Body of pancreas (tissue), 4 donors: ENCODE measurements at regions not wholly inside any gene's neighbourhood (a gene's known extent, or its start where the extent isn't known, plus 50 kb on each side); places are given as distances from the start of the nearest gene placed in this dataset.

Source experiments
- ATAC-seq: fragments of 150-250 bp; one replicate; pipeline ENCODE4 v1.9.1; 2016
- DNase-seq, 4 donors: peaks; one replicate each; pipeline ENCODE4 v3.0.0-alpha.2; 2019
- H3K27ac ChIP-seq, 4 donors: fragments of 200-600 bp; sonication (generic); 1 replicate in 3 of 4; 2 replicates in 1 of 4; pipeline versions ENCODE4 v1.5.1 to v1.6.1; 2016 to 2019; ENCODE audit warnings: mild to moderate bottlenecking in 1 of 4, mixed read lengths in 1 of 4, moderate library complexity in 1 of 4
- H3K27me3 ChIP-seq, 2 donors: fragments of 200-600 bp; sonication (generic); one replicate each; pipeline ENCODE4 v1.6.0; 2016; ENCODE audit warnings: mild to moderate bottlenecking in 1 of 2
- H3K36me3 ChIP-seq, 2 donors: fragments of 200-600 bp; sonication (generic); replicated peaks in 1 of 2; 2 replicates each; pipeline ENCODE4 v1.5.1; 2016; ENCODE audit warnings: low read depth in 2 of 2; ENCODE audit not compliant: insufficient read depth in 1 of 2
- H3K4me1 ChIP-seq: fragments of 200-600 bp; sonication (generic); one replicate; pipeline ENCODE4 v1.6.0; 2016
- H3K4me3 ChIP-seq, 2 donors: fragments of 200-600 bp; sonication (generic); 1 replicate in 1 of 2; 2 replicates in 1 of 2; pipeline ENCODE4 v1.5.1; 2016 to 2019
- H3K9me3 ChIP-seq, 3 donors: fragments of 200-600 bp; sonication (generic); 1 replicate in 2 of 3; 2 replicates in 1 of 3; pipeline ENCODE4 v1.5.1; 2016
- CTCF ChIP-seq, 7 experiments: fragments of 450-650 bp in 4 of 7; fragments of 200-600 bp in 3 of 7; sonication (generic) in 3 of 7; IDR thresholded peaks; one replicate each; pipeline ENCODE4 v1.5.1; 2016 to 2019; ENCODE audit warnings: antibody characterized with exemption in 7 of 7
- POLR2A ChIP-seq, 3 donors: fragments of 450-650 bp; IDR thresholded peaks; one replicate each; pipeline ENCODE4 v1.6.1; 2016; ENCODE audit warnings: antibody characterized with exemption in 3 of 3, mild to moderate bottlenecking in 2 of 3
- WGBS, 2 donors: methylation state at CpG; one replicate each; pipeline ENCODE4 v1.1.5; 2017; 5-methylcytosine and 5-hydroxymethylcytosine counted together
- intact Hi-C: fragments of 100-400 bp; cut with DNase I; formaldehyde crosslinking; loops from one replicate; pipeline ENCODE4 v1.15.1; 2023

GRCh38 chr11:70630816-70631623 is 232.7 kb downstream of the CTTN start:
- no peak for DNase-seq
- H3K4me1 ChIP-seq: peaks cover 4% of the 10 kb centered on the region
- intact Hi-C loops: no loop called here
- H3K9me3 ChIP-seq: no peaks in the 10 kb centered on the region
- H3K27me3 ChIP-seq: no peaks in the 10 kb centered on the region
- 89 to 93% methylated on average over 15 to 20 of the region's 20 CpGs for WGBS, 2 donors
- no peak for ATAC-seq
- H3K36me3 ChIP-seq: no peaks in the 10 kb centered on the region
- H3K27ac ChIP-seq: no peak overlapping the region
- no peak for TF ChIP-seq CTCF (IDR thresholded peaks at IDR 0.05)
- no peak overlapping the region for H3K4me3 ChIP-seq

- Histone ChIP-seq H3K27me3 (no peaks in the 10 kb centered on the region), H3K9me3 (no peaks in the 10 kb centered on the region), H3K4me1 (peaks cover 4% of the 10 kb centered on the region), H3K27ac (no peak overlapping the region), H3K4me3 (no peak overlapping the region), H3K36me3 (no peaks in the 10 kb centered on the region)
- intact Hi-C loops: no loop called here
- DNase-seq: no peak
- ATAC-seq: no peak
- 85 to 90% methylated on average over 10 to 13 of the region's 13 CpGs for WGBS, 2 donors
- TF ChIP-seq CTCF (IDR thresholded peaks at IDR 0.05): no peak
- TF ChIP-seq POLR2A (IDR thresholded peaks at IDR 0.05): no peak
Measured at GRCh38 chr11:70631624-70632047, 233.3 kb downstream of the CTTN start.

GRCh38 chr11:70633610-70634009 is 235.3 kb downstream of the CTTN start:
- Histone ChIP-seq H3K4me1 (no peaks in the 10 kb centered on the region), H3K9me3 (no peaks in the 10 kb centered on the region), H3K27me3 (no peaks in the 10 kb centered on the region), H3K4me3 (no peak overlapping the region), H3K27ac (no peak overlapping the region), H3K36me3 (no peaks in the 10 kb centered on the region)
- intact Hi-C loops: no loop called here
- no peak for DNase-seq
- no peak for TF ChIP-seq POLR2A (IDR thresholded peaks at IDR 0.05)
- no peak for ATAC-seq
- WGBS, 2 donors: 87 to 100% methylated on average over 2 to 7 of the region's 7 CpGs

- TF ChIP-seq POLR2A (IDR thresholded peaks at IDR 0.05): no peak
- no peak for TF ChIP-seq CTCF (IDR thresholded peaks at IDR 0.05)
- Histone ChIP-seq H3K27me3 (no peaks in the 10 kb centered on the region), H3K4me1 (no peaks in the 10 kb centered on the region), H3K4me3 (no peak overlapping the region), H3K9me3 (no peaks in the 10 kb centered on the region), H3K36me3 (no peaks in the 10 kb centered on the region), H3K27ac (no peak overlapping the region)
- ATAC-seq (no peak), DNase-seq (no peak)
- WGBS, 2 donors: 93 to 94% methylated on average over 10 of the region's 10 CpGs
- intact Hi-C loops: no loop called here
Measured at GRCh38 chr11:70636659-70637058, 238.3 kb downstream of the CTTN start.

GRCh38 chr11:70637186-70637800 is 239.0 kb downstream of the CTTN start:
- Histone ChIP-seq H3K27ac (no peak overlapping the region), H3K36me3 (no peaks in the 10 kb centered on the region), H3K4me3 (no peak overlapping the region), H3K4me1 (no peaks in the 10 kb centered on the region), H3K9me3 (no peaks in the 10 kb centered on the region), H3K27me3 (no peaks in the 10 kb centered on the region)
- DNase-seq (no peak), ATAC-seq (no peak)
- intact Hi-C loops: no loop called here
- 90% methylated on average over 8 of the region's 16 CpGs; no CpG with 5 or more reads in 1 of the 2 donors for WGBS, 2 donors
- no peak for TF ChIP-seq POLR2A (IDR thresholded peaks at IDR 0.05)
- TF ChIP-seq CTCF (IDR thresholded peaks at IDR 0.05): no peak
